ENCODE measurements at regions not wholly inside any gene's neighbourhood (a gene's known extent, or its start where the extent isn't known, plus 50 kb on each side); places are given as distances from the start of the nearest gene placed in this dataset.
"Not testable (repeated sequence)": the region's sequence is repeated elsewhere in the genome, so short reads cannot be mapped to it uniquely, and the experiment has no call there.

DNA sequence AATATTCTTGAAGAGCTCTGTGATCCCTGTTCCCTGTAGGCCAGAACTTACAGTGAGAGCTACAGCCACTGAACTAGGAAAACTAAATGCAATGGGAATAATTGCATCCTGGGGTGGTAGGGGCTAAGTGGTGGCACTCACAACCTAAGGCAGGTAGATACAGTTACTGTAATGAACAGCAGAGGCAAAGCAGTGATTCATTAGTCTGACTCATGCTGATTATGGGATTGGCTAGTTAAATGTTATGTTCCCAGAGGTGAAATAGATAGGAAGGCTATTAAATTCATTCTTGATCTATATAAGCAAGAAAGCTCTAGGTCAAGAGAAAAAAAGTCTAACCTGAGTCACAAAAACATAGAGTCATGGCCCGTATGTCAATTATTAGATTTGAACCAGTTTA lies 173.1 kb upstream of the MALRD1 start:
- no peak for DNase-seq

DNA sequence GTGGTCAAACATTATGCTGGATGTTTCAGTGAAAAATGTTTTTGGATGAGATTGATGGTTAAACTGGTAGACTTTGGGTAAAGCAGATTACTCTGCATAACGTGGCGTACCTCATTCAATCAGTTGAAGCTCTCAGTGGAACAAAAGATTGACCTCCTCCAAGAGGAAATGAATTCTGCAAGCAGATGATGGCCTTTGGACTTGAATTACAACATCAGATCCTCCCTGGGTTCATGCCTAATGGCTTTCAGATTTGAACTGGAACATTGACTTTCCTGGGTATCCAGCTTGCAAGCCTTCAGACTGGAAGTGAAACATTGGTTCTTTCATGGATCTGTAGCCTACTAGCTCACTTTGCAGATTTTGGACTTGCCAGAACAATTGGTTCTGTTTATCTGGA lies 169.3 kb upstream of the MALRD1 start:
- no peak for DNase-seq

DNA sequence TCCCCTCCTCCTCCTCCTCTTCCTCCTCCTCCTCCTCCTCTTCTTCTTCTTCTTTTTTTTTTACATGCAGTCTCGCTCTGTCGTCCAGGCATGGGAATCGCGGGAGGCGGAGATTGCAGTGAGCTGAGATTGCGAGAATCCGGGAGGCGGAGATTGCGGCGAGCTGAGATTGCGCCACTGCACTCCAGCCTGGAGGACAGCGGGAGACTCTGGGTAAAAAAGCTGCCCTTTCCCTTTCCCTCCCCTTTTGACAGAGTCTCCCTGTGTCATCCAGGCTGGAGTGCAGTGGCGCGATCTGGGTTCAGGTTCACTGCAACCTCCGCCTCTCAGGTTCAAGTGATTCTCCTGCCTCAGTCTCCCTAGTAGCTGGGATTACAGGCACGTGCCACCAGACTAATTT lies 168.1 kb upstream of the MALRD1 start:
- DNase-seq: no peak

DNA sequence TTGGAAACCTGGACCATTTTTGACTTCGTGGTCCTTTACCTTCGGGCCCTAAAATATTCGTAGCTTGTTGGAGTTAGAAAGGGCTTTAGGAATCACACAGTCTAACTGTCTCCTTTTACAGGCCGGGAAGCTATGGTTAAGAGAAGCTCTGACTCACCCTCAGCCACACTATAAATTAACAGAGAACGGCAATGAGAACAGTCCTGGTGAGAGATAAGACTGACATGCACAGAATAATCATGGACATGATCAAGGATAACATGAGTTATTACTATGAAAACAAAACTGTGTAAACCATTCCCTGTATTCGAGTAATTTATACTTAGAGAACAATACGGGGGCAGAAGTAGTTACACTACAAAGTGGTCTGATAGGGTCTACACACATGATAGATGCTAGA lies 162.5 kb upstream of the MALRD1 start:
- DNase-seq: no peak

DNA sequence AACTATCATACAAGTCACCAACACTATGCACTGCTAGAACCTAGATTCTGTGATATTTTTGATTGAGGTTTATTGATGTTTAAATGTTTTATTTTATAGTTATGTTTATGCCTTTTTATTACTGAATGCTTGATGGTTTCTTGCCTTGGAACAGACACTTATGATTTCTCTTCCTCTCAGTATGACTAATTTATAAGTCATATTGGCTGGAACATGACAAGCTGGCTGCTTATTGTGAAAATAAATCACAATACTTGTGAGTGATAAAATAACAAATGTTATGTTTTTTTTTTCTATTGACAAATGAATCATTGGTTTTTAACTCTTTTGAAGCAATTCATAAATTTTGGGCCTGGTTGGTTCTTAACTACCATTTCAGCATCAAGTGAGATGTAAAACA lies 142.0 kb upstream of the MALRD1 start:
- no peak for DNase-seq

DNA sequence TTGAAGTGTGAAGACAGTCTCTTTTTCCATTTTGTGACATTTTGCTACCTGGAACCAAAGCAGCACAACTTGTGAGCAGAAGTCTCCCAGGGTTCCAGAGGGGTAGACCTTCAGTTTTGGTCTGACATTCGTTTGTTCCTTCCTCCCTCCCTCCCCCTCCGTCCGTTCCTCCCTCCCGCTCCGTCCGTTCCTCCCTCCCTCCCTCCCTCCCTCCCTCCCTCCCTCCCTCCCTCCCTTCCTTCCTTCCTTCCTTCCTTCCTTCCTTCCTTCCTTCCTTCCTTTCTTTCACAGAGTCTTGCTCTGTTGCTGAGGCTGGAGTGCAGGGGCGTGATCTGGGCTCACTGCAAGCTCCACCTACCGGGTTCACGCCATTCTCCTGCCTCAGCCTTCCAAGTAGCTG lies 131.2 kb upstream of the MALRD1 start:
- DNase-seq: not testable (repeated sequence)

DNA sequence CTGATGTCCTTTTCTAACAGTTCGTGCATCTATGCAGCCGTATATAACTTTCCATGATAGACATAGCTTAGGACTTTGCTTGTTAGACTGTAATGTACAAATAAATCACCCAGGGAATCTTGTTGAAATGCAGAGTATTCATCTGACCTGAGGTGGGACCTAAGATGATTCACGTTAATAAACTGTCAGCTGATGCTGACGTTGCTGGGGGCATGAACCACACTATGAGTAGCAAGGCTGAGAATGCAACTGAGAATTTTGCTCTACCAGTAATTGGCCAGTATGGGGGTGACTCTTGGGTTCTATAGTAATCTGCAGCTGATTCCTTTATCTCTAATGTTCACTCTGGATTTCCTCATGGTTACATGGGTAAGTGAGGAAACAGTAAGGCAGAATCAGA lies 130.1 kb upstream of the MALRD1 start:
- no peak for DNase-seq

DNA sequence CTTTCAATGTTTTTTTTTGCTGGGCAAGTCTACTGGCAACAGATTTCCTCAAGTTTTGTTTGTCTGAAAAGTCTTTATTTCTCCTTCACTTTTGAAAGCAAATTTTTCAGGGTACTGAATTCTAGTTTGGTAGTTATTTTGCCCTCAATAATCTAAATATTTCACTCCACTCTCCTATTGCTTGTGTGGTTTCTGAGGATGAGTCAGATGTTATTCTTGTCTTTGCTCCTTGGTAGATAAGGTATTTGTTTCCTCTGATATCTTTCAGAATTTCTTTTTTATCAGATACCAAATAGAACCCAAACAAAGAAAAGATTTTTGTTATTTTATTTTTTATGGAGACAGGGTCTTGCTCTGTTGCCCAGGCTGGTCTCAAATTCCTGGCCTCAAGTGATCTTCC lies 99.2 kb upstream of the MALRD1 start:
- DNase-seq: no peak

DNA sequence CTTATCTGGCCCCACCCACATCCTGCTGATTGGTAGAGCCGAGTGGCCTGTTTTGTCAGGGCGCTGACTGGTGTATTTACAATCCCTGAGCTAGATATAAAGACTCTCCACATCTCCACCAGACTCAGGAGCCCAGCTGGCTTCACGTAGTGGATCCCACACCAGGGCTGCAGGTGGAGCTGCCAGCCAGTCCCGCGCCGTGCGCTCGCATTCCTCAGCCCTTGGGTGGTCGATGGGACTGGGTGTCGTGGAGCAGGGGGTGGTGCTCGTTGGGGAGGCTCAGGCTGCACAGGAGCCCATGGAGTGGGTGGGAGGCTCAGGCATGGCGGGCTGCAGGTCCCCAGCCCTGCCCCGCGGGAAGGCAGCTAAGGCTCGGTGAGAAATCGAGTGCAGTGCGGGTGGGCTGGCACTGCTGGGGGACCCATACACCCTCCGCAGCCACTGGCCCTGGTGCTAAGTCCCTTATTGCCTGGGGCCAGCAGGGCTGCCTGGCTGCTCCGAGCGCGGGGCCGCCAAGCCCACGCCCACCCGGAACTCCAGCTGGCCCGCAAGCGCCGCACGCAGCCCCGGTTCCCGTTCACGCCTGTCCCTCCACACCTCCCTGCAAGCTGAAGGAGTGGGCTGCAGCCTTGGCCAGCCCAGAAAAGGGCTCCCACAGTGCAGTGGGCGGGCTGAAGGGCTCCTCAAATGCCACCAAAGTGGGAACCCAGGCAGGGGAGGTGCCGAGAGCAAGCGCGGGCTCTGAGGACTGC lies 97.4 kb upstream of the MALRD1 start:
- DNase-seq: not testable (repeated sequence)

DNA sequence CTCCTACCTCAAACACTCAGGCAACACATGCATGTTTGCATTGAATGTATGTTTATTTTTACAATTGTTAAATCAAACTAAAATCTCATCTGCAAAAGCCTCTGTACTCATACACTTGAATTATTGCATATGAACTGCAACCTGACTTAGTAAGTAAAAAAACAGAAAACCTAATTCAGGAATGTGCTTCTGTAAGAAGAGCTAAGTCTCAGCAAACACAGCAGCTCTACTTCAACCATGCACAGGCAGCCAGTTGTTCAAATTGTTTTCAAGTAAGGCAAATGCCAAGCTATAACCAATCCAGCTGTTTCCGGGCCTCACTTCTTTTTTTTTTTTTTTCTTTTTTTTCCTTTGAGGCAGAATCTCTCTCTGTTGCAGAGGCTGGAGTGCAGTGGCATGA lies 93.5 kb upstream of the MALRD1 start:
- no peak for DNase-seq

DNA sequence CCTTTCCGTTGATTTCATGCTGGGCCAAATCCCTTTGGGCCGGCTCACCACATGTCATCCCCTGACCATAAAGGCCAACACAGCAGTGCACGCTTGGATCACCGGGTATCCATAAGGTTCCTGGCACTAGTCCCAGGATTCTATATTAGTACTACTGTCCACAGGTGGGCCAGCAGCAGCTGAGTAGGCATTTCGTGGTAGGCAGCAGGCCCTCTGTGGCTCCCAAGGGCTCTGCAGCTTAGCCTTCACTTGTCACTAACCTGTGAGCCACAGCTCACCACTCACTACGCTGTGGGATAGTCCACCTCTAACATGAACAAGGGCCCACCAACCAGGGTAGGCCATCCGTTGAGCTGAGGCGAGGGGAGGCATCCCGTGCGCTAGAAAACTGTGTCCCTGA lies 89.2 kb upstream of the MALRD1 start:
- no peak for DNase-seq

DNA sequence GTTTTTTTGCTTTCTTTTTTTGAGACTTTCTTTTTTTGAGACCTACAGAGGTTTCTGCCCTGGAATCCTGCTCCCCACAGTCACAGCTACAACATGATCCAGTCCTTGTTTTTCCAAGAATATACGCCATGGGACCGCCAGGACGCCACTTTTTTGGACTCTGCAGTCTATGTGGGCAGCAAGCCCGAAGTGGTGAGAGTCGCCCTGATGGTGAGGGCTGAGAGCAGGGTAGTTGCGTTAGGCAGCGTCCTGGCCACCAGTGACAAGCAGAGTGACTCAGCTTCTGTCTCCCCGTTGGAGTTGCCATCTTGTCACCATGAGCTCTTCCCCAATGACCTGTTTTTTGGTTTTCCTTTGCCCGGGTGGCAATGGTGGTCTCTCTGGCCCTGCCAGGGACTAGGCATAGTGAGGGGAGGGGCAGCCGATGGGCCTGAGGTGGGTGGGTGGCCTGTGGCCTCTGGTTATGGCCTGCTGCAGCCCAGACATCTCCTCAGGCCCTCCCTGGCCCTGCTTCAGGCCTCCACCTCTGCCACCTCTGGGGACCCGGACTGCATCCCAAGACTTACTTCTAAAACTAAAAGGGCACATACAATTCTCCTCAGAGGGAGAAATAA lies 88.0 kb upstream of the MALRD1 start:
- DNase-seq: no peak

DNA sequence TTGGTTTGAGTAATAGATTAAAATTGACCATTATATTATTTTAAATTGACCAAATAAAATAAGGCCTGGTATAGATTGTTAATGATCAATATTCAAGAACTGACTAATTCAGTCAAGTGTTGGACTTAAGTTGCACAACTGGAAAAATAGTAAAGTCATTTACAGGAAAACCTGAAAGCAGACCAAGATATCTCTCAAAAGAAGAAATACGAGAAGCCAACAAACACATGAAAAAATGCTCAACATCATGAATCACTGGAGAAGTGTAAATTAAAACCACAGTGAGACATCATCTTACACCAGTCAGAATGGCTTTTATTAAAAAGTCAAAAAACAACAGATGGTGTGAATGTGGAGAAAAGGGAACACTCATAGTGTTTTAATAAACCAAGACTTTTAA lies 80.4 kb upstream of the MALRD1 start:
- no peak for DNase-seq

DNA sequence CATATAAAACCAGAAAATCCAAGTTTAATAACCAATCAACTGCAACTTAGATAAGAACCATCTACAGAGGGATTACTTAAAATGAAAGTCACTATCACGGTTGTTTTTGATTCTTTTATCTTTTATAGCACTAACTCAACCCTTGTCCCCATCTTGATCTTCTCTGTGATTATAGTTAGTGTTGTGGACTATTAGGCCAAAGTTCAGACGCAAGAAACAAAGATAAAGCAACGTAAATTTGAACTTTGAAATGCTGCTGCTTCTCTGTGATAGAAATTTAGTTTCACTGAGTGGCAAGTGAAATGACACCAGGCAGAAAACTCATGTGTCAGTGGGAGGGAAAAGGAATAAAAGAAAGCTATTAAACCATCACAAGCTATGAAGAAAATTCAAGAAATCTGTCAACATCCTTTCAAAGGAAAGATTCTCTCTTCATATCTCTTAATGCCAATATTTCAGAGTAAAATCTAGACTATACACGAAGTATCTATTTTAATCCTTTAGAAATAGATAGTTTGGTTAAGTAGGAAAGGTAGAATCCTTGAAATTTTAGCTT lies 71.8 kb upstream of the MALRD1 start:
- DNase-seq: no peak

DNA sequence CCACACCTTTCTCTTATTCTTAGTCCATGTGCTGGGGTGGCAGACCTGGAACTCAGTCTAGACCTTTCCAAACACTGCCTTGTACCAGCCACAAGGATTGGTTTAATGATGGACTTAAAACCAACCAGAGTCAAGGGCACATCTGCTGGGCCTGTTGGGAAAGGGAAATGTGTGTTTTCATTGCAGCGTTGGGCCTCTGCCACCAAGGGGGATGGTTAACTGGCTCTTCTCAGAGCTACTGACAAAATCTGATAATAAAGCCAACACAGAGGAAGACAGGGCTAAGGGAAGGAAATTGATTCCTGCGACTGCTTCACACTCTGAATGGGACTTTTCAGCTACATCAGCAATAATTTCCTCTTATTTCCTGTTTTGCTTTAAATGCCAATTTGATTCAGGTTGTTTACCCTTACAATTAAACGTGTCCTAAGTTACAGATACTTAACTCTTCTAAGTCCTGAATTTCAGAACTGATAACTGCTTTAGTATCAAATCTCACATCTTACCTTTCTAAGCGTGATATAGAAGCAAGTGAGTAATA lies 68.4 kb upstream of the MALRD1 start:
- no peak for DNase-seq

DNA sequence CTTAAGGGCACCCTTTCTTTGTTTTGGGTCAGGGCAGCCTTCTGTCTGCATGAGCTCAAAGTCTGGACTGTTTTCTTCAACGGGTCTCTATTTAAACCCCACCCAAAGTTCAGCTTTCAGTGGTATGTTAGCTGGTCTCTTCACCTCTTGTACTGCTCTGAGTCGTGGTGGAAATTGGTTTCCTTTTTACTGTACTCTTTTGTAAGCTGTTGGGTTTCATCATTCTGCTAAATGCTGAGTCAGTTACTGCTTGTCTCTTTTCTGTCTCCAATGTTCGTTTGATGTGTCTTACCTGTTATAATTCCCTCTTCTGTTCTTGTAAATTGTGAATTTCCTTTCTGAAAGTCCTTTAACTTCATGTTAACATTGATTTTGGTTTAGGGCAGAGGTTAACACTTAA lies 64.1 kb upstream of the MALRD1 start:
- DNase-seq: no peak

DNA sequence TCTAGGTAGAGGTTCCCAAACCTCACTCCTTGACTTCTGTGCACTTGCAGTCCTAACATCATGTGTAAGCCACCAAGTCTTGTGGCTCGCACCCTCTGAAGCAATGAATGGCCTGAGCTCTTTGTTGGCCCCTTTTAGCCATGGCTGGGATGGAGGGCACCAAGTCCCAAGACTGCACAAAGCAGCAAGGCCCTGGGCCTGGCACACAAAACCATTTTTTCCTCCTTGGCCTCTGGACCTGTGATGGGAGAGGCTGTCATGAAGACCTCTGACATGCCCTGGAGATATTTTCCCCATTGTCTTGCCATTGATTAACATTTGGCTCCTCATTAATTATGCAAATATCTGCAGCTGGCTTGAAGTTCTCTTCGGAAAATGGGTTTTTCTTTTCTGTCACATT lies 60.3 kb upstream of the MALRD1 start:
- DNase-seq: no peak
